Stomach (tissue), 4 donors: ENCODE measurements at regions not wholly inside any gene's neighbourhood (a gene's known extent, or its start where the extent isn't known, plus 50 kb on each side); places are given as distances from the start of the nearest gene placed in this dataset.

Source experiments
- CTCF ChIP-seq, 7 experiments: fragments of 450-650 bp in 4 of 7; fragments of 200-600 bp in 3 of 7; sonication (generic) in 3 of 7; IDR thresholded peaks; one replicate each; pipeline ENCODE4 v1.5.1; 2016 to 2019; ENCODE audit warnings: antibody characterized with exemption in 7 of 7, control low read depth in 2 of 7, mild to moderate bottlenecking in 1 of 7
- EP300 ChIP-seq: sonication (generic); formaldehyde crosslinking; IDR thresholded peaks from one replicate; pipeline ENCODE4 v1.6.1; 2017; ENCODE audit warnings: antibody characterized with exemption
- POLR2A ChIP-seq, 4 donors: fragments of 450-650 bp; IDR thresholded peaks; one replicate each; pipeline ENCODE4 v1.6.1; 2016; ENCODE audit warnings: antibody characterized with exemption in 4 of 4, control low read depth in 2 of 4, mild to moderate bottlenecking in 1 of 4, moderate library complexity in 1 of 4
- POLR2AphosphoS5 ChIP-seq, 3 donors: sonication (generic); formaldehyde crosslinking; IDR thresholded peaks; one replicate each; pipeline ENCODE4 v1.6.1; 2016; ENCODE audit warnings: antibody characterized with exemption in 3 of 3

- TF ChIP-seq CTCF (IDR thresholded peaks at IDR 0.05) (no peak), POLR2AphosphoS5 (IDR thresholded peaks at IDR 0.05) (no peak), EP300 (no peak), POLR2A (IDR thresholded peaks at IDR 0.05) (no peak)
Measured at GRCh38 chr6:40946738-40947301, 92.2 kb downstream of the UNC5CL start.
